Upper lobe of right lung (tissue), 1 donor: ENCODE measurements at regions not wholly inside any gene's neighbourhood (a gene's known extent, or its start where the extent isn't known, plus 50 kb on each side); places are given as distances from the start of the nearest gene placed in this dataset.

Experiments used
- ATAC-seq: fragments of 200-7000 bp; cut with Tn5 transposase; one replicate; pipeline ENCODE4 v1.9.1; 2020; ENCODE audit warnings: mild to moderate bottlenecking, moderate library complexity
- DNase-seq: peaks from one replicate; pipeline ENCODE4 v3.0.0-alpha.2; 2020
- H3K27ac ChIP-seq: fragments of 200-600 bp; one replicate; pipeline ENCODE4 v1.8.0; 2022
- H3K27me3 ChIP-seq: fragments of 200-600 bp; one replicate; pipeline ENCODE4 v1.8.0; 2022; ENCODE audit warnings: mild to moderate bottlenecking
- H3K36me3 ChIP-seq: fragments of 200-600 bp; one replicate; pipeline ENCODE4 v1.8.0; 2022
- H3K4me1 ChIP-seq: fragments of 200-600 bp; one replicate; pipeline ENCODE4 v1.8.0; 2022
- H3K4me3 ChIP-seq: fragments of 200-600 bp; one replicate; pipeline ENCODE4 v1.8.0; 2022; ENCODE audit warnings: mild to moderate bottlenecking
- H3K9me3 ChIP-seq: fragments of 200-600 bp; one replicate; pipeline ENCODE4 v1.8.0; 2022
- CTCF ChIP-seq: fragments of 200-600 bp; IDR thresholded peaks from one replicate; pipeline ENCODE4 v1.8.0; 2022; ENCODE audit warnings: antibody characterized with exemption
- intact Hi-C: fragments of 100-400 bp; cut with DNase I; formaldehyde crosslinking; loops from one replicate; pipeline ENCODE4 v1.11.0; 2022
- donor health status: DM: no; HTN: yes; CAD: no; lungs with severe emphysema.

GRCh38 chr13:62960723-62961122, 1545.1 kb upstream of the PCDH20 start:
- Histone ChIP-seq H3K9me3 (no peaks in the 10 kb centered on the region), H3K4me3 (no peak overlapping the region), H3K27me3 (no peaks in the 10 kb centered on the region), H3K36me3 (no peaks in the 10 kb centered on the region), H3K27ac (no peak overlapping the region), H3K4me1 (no peaks in the 10 kb centered on the region)
- no peak for TF ChIP-seq CTCF
- ATAC-seq (no peak), DNase-seq (no peak)
- intact Hi-C loops, result no loop called here

GRCh38 chr13:62933809-62934208, 1518.2 kb upstream of the PCDH20 start:
- DNase-seq (no peak), ATAC-seq (peak; percentile 47)
- intact Hi-C loops, result no loop called here
- no peak for TF ChIP-seq CTCF
- Histone ChIP-seq H3K4me3 (no peak overlapping the region), H3K4me1 (no peaks in the 10 kb centered on the region), H3K36me3 (no peaks in the 10 kb centered on the region), H3K27ac (no peak overlapping the region), H3K27me3 (no peaks in the 10 kb centered on the region), H3K9me3 (no peaks in the 10 kb centered on the region)

- intact Hi-C loops, result no loop called here
- no peaks in the 10 kb centered on the region for H3K4me1 ChIP-seq
Measured at GRCh38 chr13:62932256-62932883, 1516.7 kb upstream of the PCDH20 start.

GRCh38 chr13:62931853-62932252, 1516.2 kb upstream of the PCDH20 start:
- Histone ChIP-seq H3K9me3 (no peaks in the 10 kb centered on the region), H3K4me3 (no peak overlapping the region), H3K27ac (no peak overlapping the region), H3K27me3 (no peaks in the 10 kb centered on the region), H3K36me3 (no peaks in the 10 kb centered on the region), H3K4me1 (no peaks in the 10 kb centered on the region)
- no peak for ATAC-seq
- intact Hi-C loops, result no loop called here
- TF ChIP-seq CTCF, result no peak
- no peak for DNase-seq

More at GRCh38 chr13:62932256-62932883, 1516.7 kb upstream of the PCDH20 start:
- no peak overlapping the region for H3K27ac ChIP-seq
- no peak for DNase-seq
- no peaks in the 10 kb centered on the region for H3K36me3 ChIP-seq
- H3K27me3 ChIP-seq, result no peaks in the 10 kb centered on the region
- TF ChIP-seq CTCF, result no peak
- H3K4me3 ChIP-seq, result no peak overlapping the region
- H3K9me3 ChIP-seq, result no peaks in the 10 kb centered on the region
- ATAC-seq, result no peak

GRCh38 chr13:62924395-62924794, 1508.7 kb upstream of the PCDH20 start:
- intact Hi-C loops, result no loop called here
- Histone ChIP-seq H3K4me1 (no peaks in the 10 kb centered on the region), H3K9me3 (no peaks in the 10 kb centered on the region), H3K27me3 (no peaks in the 10 kb centered on the region), H3K36me3 (no peaks in the 10 kb centered on the region), H3K27ac (no peak overlapping the region), H3K4me3 (no peak overlapping the region)
- DNase-seq (no peak), ATAC-seq (no peak)
- no peak for TF ChIP-seq CTCF

- DNase-seq (no peak), ATAC-seq (no peak)
- Histone ChIP-seq H3K27ac (no peak overlapping the region), H3K27me3 (no peaks in the 10 kb centered on the region), H3K4me3 (no peak overlapping the region), H3K9me3 (no peaks in the 10 kb centered on the region), H3K36me3 (no peaks in the 10 kb centered on the region), H3K4me1 (no peaks in the 10 kb centered on the region)
- TF ChIP-seq CTCF, result no peak
- intact Hi-C loops, result no loop called here
Measured at GRCh38 chr13:62920159-62920558, 1504.5 kb upstream of the PCDH20 start.
